K562 (cell line): ENCODE measurements at regions not wholly inside any gene's neighbourhood (a gene's known extent, or its start where the extent isn't known, plus 50 kb on each side); places are given as distances from the start of the nearest gene placed in this dataset.

Source experiments
- ATAC-seq: fragments of 200-7000 bp; cut with Tn5 transposase; 3 replicates; pipeline ENCODE4 v1.9.1; 2020; ENCODE audit warnings: moderate library complexity
- BruUV-seq: library from RNA; stranded (reverse); fragments of 400-500 nt; replicated peaks from 2 replicates; lab custom pipeline; 2021; lab: Mats Ljungman, UMichigan
- CTCF ChIA-PET: fragments of 300-600 bp; formaldehyde crosslinking; extraction: SDS; loops from one replicate; lab custom pipeline; 2021; ENCODE audit warnings: low intra/inter-chr PET ratio; lab: Yijun Ruan, JAX
- POLR2A ChIA-PET: fragments of 300-600, 350-650 bp; sonication (Branson Sonifier 250); formaldehyde crosslinking; extraction: SDS; loops from one replicate; lab custom pipeline; 2021; ENCODE audit warnings: antibody characterized with exemption, inconsistent platforms; lab: Yijun Ruan, JAX
- DNase-seq, 4 experiments: peaks; one replicate each; pipeline versions ENCODE4 v3.0.0 to v3.0.0-alpha.2; 2011 to 2018; ENCODE audit warnings: low spot score in 3 of 4, mixed read lengths in 3 of 4; ENCODE audit errors: extremely low read depth in 1 of 4
- FAIRE-seq: peaks from 2 replicates; lab custom pipeline; 2011; peaks lifted over from hg19 to GRCh38; lab: Jason Lieb, UNC
- H2AFZ ChIP-seq: 2 replicates; pipeline ENCODE4 v1.6.0; 2011; ENCODE audit warnings: low read depth, low read length, control low read depth, inconsistent platforms
- H3K27ac ChIP-seq: fragments of 200-600 bp; 3 replicates; pipeline ENCODE4 v1.8.0; 2011; ENCODE audit warnings: low read depth, mild to moderate bottlenecking, control low read depth, inconsistent platforms, low read length, moderate library complexity, mixed read lengths; ENCODE audit errors: extremely low read depth
- H3K27me3 ChIP-seq, 2 experiments: fragments of 300-600 bp in 1 of 2; 2 replicates in 1 of 2; 3 replicates in 1 of 2; pipeline versions ENCODE4 v1.6.0 to v1.8.0; 2011; ENCODE audit warnings: inconsistent platforms in 2 of 2, low read length in 2 of 2, mild to moderate bottlenecking in 1 of 2, mixed read lengths in 1 of 2, moderate library complexity in 1 of 2; ENCODE audit not compliant: control insufficient read depth in 2 of 2, insufficient read depth in 2 of 2
- H3K36me3 ChIP-seq: fragments of 300-600 bp; 3 replicates; pipeline ENCODE4 v1.8.0; 2011; ENCODE audit warnings: mild to moderate bottlenecking, low read length, inconsistent platforms; ENCODE audit not compliant: control insufficient read depth, insufficient read depth
- H3K4me1 ChIP-seq, 2 experiments: fragments of 200-600 bp in 1 of 2; replicated peaks in 1 of 2; 2 replicates in 1 of 2; 3 replicates in 1 of 2; pipeline versions ENCODE4 v1.5.1 to v1.8.0; 2011; ENCODE audit warnings: inconsistent platforms in 2 of 2, low read length in 2 of 2, mild to moderate bottlenecking in 1 of 2, mixed read lengths in 1 of 2, moderate library complexity in 1 of 2; ENCODE audit not compliant: control insufficient read depth in 2 of 2, insufficient read depth in 2 of 2
- H3K4me2 ChIP-seq: 2 replicates; pipeline ENCODE4 v1.6.1; 2011; ENCODE audit warnings: low read length, control low read depth, inconsistent platforms, mixed read lengths; ENCODE audit not compliant: insufficient read depth
- H3K4me3 ChIP-seq: fragments of 200-600 bp; sonication (generic), shearing (Covaris generic); 2 replicates; pipeline ENCODE4 v1.5.1; 2016; ENCODE audit warnings: control low read depth, inconsistent platforms
- H3K79me2 ChIP-seq: fragments of 200-600 bp; 3 replicates; pipeline ENCODE4 v1.8.0; 2011; ENCODE audit warnings: low read length, inconsistent platforms; ENCODE audit not compliant: control insufficient read depth, insufficient read depth
- H3K9ac ChIP-seq, 2 experiments: 2 replicates each; pipeline versions ENCODE4 v1.6.0 to v1.6.1; 2011; ENCODE audit warnings: low read depth in 2 of 2, low read length in 2 of 2, control low read depth in 1 of 2, inconsistent platforms in 1 of 2, mild to moderate bottlenecking in 1 of 2, mixed read lengths in 1 of 2; ENCODE audit not compliant: insufficient read depth in 1 of 2
- H3K9me1 ChIP-seq: one replicate; pipeline ENCODE4 v1.6.0; 2011; ENCODE audit warnings: inconsistent platforms, mild to moderate bottlenecking, low read length, moderate library complexity; ENCODE audit not compliant: control insufficient read depth, insufficient read depth
- H3K9me3 ChIP-seq: replicated peaks from 2 replicates; pipeline ENCODE4 v1.5.1; 2011; ENCODE audit warnings: low read depth, low read length, inconsistent platforms; ENCODE audit not compliant: control insufficient read depth, insufficient read depth
- H4K20me1 ChIP-seq: replicated peaks from 2 replicates; pipeline ENCODE4 v1.6.1; 2011; ENCODE audit warnings: low read length, inconsistent platforms, mixed read lengths; ENCODE audit not compliant: control insufficient read depth, insufficient read depth
- FOXJ2 ChIP-seq: fragments of 200-800 bp; sonication (Bioruptor generic); IDR thresholded peaks from 2 replicates; pipeline ENCODE4 v1.6.1; 2016; ENCODE audit warnings: missing genetic modification characterization, missing compliant biosample characterization
- RBM34 ChIP-seq: fragments of 200-400 bp; formaldehyde crosslinking; IDR thresholded peaks from 2 replicates; pipeline ENCODE4 v1.6.1; 2018; ENCODE audit warnings: low read length, borderline replicate concordance; ENCODE audit not compliant: insufficient read depth
- SMAD1 ChIP-seq: fragments of 150-350 bp; IDR thresholded peaks from 2 replicates; pipeline ENCODE4 v1.6.1; 2014; ENCODE audit warnings: low read length, low read depth; ENCODE audit not compliant: partially characterized antibody
- SMC3 ChIP-seq: conservative IDR thresholded peaks from 2 replicates; pipeline ENCODE4 v1.6.1; 2011; ENCODE audit warnings: low read depth, low read length, improper control_type of control experiment; ENCODE audit not compliant: insufficient read depth
- SP2 ChIP-seq: IDR thresholded peaks from 2 replicates; pipeline ENCODE4 v1.6.1; 2011; ENCODE audit warnings: mild to moderate bottlenecking, low read depth, low read length, moderate library complexity; ENCODE audit not compliant: poor library complexity, severe bottlenecking; ENCODE audit errors: extremely low read depth
- TAF7 ChIP-seq: fragments of 450-650 bp; IDR thresholded peaks from 2 replicates; pipeline ENCODE4 v1.6.1; 2016; ENCODE audit warnings: missing genetic modification characterization, missing compliant biosample characterization
- U2AF2 ChIP-seq: fragments of 200-400 bp; formaldehyde crosslinking; optimal IDR thresholded peaks from 2 replicates; pipeline ENCODE3; 2017; ENCODE audit warnings: low read depth, mild to moderate bottlenecking, low read length
- ZNF124 ChIP-seq: sonication (generic); formaldehyde crosslinking; IDR thresholded peaks from 2 replicates; pipeline ENCODE4 v1.8.1; 2022; ENCODE audit warnings: missing genetic modification reagents
- ZNF316 ChIP-seq: fragments of 450-650 bp; IDR thresholded peaks from 2 replicates; pipeline ENCODE4 v1.6.1; 2016
- WGBS: fragments of 100-300 bp; shearing (Covaris generic); methylation state at CpG from one replicate; pipeline ENCODE4 v1.1.6; 2016; ENCODE audit warnings: low coverage, mixed read lengths; ENCODE audit not compliant: insufficient coverage; ENCODE audit errors: missing lambda C conversion rate; 5-methylcytosine and 5-hydroxymethylcytosine counted together
- in situ Hi-C: fragments of 300-500 bp; cut with MboI; formaldehyde crosslinking; loops from 4 replicates; pipeline ENCODE4 v1.15.0; 2018; ENCODE audit warnings: inconsistent platforms, mixed read lengths
- intact Hi-C: fragments of 100-400 bp; cut with micrococcal nuclease; formaldehyde crosslinking; loops from 2 replicates; pipeline ENCODE4 v1.14.2; 2022
- TF ChIP-seq, protein P1 (sequence below), 2 experiments: fragments of 450-650 bp; IDR thresholded peaks; 2 replicates each; pipeline ENCODE4 v1.6.1; 2016
- TF ChIP-seq, protein P2 (sequence below): fragments of 250-450 bp; sonication (Bioruptor Pico); IDR thresholded peaks from 2 replicates; pipeline ENCODE4 v1.5.0; 2022; ENCODE audit warnings: mild to moderate bottlenecking
- TF ChIP-seq, protein P3 (sequence below): fragments of 200-800 bp; sonication (Bioruptor generic); IDR thresholded peaks from 2 replicates; pipeline ENCODE4 v1.6.1; 2017; ENCODE audit warnings: missing genetic modification characterization, missing compliant biosample characterization

DNA sequence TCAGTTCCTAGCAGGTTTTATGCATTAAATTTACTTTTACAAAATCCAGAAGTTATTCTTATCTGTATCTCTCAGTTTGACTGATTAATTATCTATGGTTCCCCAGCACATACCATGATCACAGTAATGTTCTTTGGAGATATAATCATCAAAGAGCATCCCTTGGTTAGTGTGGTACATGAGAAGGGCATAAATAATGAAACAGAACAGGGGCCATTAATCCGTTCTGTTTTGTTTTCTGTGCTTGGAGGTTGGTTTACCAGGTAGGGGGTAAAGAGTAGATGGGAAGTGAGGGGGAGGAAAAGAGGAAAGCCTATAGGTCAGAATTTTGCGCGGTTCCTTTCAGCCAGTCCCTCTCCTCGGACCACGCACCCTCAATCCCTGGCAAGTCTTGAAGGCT, 718.7 kb upstream of the TENM3 start:
- no peaks in the 10 kb centered on the region for H3K27me3 ChIP-seq
- no peaks in the 10 kb centered on the region for H4K20me1 ChIP-seq
- no peaks in the 10 kb centered on the region for H3K9me1 ChIP-seq
- H3K4me3 ChIP-seq, result no peak overlapping the region
- 0% methylated on average over 5 of the region's 5 CpGs for WGBS
- in situ Hi-C loops, result no loop called here
- ChIA-PET POLR2A (no interaction called here), CTCF (no interaction called here)
- no peaks in the 10 kb centered on the region for H3K36me3 ChIP-seq
- H3K9ac ChIP-seq, result no peak overlapping the region
- FAIRE-seq (no peak), ATAC-seq (no peak)
- H3K4me1 ChIP-seq, result no peaks in the 10 kb centered on the region
- H3K79me2 ChIP-seq, result no peaks in the 10 kb centered on the region
- intact Hi-C loops, result no loop called here
- H3K4me2 ChIP-seq, result no peak overlapping the region
- BruUV-seq, result no TSS peak
- H3K9me3 ChIP-seq, result no peaks in the 10 kb centered on the region
- TF ChIP-seq ZNF124 (CRISPR knock-in tag) (no peak), SP2 (no peak), U2AF2 (no peak), SMC3 (no peak), SMAD1 (no peak), FOXJ2 (tag) (no peak), TAF7 (tag) (no peak), ZNF316 (no peak), RBM34 (no peak)
- TF ChIP-seq, protein P1, sequence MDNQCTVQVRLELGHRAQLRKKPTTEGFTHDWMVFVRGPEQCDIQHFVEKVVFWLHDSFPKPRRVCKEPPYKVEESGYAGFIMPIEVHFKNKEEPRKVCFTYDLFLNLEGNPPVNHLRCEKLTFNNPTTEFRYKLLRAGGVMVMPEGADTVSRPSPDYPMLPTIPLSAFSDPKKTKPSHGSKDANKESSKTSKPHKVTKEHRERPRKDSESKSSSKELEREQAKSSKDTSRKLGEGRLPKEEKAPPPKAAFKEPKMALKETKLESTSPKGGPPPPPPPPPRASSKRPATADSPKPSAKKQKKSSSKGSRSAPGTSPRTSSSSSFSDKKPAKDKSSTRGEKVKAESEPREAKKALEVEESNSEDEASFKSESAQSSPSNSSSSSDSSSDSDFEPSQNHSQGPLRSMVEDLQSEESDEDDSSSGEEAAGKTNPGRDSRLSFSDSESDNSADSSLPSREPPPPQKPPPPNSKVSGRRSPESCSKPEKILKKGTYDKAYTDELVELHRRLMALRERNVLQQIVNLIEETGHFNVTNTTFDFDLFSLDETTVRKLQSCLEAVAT (IDR thresholded peaks at IDR 0.05), result no peak
- TF ChIP-seq, protein P2, sequence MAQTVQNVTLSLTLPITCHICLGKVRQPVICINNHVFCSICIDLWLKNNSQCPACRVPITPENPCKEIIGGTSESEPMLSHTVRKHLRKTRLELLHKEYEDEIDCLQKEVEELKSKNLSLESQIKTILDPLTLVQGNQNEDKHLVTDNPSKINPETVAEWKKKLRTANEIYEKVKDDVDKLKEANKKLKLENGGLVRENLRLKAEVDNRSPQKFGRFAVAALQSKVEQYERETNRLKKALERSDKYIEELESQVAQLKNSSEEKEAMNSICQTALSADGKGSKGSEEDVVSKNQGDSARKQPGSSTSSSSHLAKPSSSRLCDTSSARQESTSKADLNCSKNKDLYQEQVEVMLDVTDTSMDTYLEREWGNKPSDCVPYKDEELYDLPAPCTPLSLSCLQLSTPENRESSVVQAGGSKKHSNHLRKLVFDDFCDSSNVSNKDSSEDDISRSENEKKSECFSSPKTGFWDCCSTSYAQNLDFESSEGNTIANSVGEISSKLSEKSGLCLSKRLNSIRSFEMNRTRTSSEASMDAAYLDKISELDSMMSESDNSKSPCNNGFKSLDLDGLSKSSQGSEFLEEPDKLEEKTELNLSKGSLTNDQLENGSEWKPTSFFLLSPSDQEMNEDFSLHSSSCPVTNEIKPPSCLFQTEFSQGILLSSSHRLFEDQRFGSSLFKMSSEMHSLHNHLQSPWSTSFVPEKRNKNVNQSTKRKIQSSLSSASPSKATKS, result no peak
- TF ChIP-seq, protein P3, sequence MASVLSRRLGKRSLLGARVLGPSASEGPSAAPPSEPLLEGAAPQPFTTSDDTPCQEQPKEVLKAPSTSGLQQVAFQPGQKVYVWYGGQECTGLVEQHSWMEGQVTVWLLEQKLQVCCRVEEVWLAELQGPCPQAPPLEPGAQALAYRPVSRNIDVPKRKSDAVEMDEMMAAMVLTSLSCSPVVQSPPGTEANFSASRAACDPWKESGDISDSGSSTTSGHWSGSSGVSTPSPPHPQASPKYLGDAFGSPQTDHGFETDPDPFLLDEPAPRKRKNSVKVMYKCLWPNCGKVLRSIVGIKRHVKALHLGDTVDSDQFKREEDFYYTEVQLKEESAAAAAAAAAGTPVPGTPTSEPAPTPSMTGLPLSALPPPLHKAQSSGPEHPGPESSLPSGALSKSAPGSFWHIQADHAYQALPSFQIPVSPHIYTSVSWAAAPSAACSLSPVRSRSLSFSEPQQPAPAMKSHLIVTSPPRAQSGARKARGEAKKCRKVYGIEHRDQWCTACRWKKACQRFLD (CRISPR knock-in tag), result no peak
- TF ChIP-seq, all 486 proteins: peak for 0
- no peak for DNase-seq
- Histone ChIP-seq H3K27ac (no peak overlapping the region), H2AFZ (no peak overlapping the region)
